Activated effector memory CD4-positive, alpha-beta T cell treated with anti-CD3 and anti-CD28 coated beads, Interleukin-2, amount 50 U/mL, for 16 hours (primary cell): ENCODE measurements at regions not wholly inside any gene's neighbourhood (a gene's known extent, or its start where the extent isn't known, plus 50 kb on each side); places are given as distances from the start of the nearest gene placed in this dataset.
"Not testable (repeated sequence)": the region's sequence is repeated elsewhere in the genome, so short reads cannot be mapped to it uniquely, and the experiment has no call there.

Source experiments
- DNase-seq: peaks from one replicate; pipeline ENCODE4 v3.0.0-alpha.2; 2020

DNA sequence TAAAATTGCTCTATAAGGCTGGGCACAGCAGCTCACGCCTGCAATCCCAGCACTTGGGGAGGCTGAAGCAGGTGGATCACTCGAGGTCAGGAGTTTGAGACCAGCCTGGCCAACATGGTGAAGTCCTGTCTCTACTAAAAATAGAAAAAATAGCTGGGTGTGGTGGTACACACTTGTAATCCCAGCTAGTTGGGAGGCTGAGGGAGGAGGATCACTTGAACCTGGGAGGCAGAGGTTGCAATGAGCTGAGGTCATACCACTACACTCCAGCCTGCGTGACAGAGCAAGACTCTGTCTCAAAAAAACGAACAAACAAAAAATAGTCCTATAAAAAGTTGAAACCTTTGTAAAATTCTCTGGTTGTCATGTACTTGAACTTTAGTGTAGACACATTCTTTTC, 93.0 kb upstream of the KIF26B start:
- not testable (repeated sequence) for DNase-seq

DNA sequence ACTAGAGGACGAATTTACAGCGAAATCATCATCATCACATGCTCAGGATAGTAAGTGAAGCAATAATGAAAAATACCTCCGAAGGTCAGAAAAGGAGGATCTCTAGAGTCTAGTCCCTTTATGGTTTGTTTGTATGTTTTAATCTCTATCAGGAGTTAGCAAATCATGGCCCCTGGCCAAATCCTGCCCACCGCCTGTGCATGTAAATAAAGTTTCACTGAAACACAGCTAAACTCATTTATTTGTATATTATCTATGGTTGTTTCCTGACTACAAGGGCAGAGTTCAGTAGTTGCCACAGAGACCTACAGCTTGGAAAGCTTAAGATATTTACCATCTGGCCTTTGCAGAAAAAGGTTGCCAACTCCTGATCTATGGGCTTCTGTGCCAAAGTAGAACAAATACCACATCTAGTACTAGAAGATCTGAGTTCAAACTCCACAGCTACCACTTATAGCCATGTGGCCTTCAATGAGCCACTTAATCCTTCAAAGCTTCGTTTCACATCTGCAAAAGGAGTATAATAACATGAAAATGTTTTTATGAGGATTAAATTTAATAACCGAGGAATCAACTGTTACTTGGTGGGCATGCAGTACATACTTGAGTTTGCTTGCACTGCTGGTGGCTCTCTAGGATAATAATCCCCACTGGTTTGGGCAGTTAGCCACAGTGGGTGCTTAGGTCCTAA, 94.0 kb upstream of the KIF26B start:
- DNase-seq = no peak

- no peak for DNase-seq
Observed at GRCh38 chr1:245059806-245060424, 94.9 kb upstream of the KIF26B start.

- no peak for DNase-seq
Observed at GRCh38 chr1:245058882-245059281, 95.9 kb upstream of the KIF26B start.

DNA sequence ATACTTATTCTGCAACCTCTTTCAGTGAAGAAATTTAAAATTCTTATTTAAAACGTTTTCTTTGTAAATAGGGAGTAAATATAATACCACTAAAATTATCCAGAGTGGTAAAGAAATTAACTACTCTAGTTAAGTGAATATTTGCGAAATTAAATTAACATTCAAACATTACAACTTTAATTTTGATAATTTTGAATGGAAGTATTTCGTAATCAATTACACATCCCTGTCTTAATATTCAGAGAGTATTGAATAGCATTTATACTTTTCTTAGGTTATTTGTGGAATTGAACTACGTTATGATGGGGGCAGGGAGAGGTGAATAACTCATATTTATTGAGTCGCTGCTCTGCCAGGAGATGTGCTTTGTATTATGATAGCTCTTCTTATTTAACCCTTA, 96.3 kb upstream of the KIF26B start:
- no peak for DNase-seq

GRCh38 chr1:245056913-245057312, 97.9 kb upstream of the KIF26B start:
- DNase-seq = no peak

GRCh38 chr1:245056296-245056695, 98.5 kb upstream of the KIF26B start:
- not testable (repeated sequence) for DNase-seq

DNA sequence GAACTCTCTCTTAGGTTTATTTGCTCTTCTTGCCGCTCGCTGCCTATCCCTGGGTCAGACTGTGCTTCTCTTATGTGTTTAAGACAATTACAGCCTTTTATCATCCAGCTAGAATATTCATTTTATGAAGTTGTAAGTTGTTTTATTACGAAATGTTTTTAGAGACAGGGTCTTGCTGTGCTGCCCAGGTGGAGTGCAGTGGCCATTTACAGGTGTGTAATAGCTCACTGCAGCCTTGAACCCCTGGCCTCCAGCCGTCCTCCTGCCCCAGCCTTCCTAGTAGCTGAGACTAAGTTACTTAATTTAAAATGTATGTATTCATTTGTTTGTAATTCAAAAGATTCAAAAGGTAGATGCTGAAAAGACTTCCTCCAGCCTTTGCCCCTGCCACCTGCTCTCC, 99.0 kb upstream of the KIF26B start:
- no peak for DNase-seq

DNA sequence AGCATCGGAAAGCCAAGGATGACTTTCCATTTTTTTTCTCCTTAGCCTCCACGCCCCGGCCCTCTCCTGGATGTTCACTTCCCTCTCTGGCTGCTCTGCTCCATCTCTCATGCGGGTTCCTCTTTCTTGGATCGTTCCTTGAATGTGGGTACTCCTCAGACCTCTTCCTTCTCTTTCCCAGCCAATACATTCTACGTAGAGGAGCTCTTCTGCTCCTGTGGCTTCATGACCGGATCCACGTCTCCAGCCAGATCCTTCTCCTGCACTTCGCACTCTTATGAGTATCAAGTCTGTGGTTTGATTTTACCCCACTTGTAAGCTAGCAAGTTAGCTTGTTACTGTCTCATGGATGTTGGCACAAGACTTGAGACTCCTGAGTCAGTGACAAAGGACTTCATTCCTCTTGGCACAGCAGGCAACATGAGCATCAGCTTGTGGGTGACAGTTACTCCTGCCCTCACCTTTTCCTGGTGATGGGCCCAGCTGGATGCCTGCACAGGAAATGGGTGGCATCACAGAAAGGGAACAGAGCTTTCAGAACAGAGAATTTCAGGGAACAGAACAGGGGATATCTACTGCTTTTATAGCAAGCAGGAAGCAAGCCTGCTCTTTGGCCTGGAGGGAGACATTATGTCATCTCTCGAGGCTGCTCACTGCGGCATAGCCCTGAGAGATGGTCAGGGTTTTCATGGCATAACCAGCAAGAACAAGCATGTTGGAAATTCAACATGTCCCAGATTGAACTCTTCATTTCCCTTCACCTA, 100.1 kb upstream of the KIF26B start:
- no peak for DNase-seq

DNA sequence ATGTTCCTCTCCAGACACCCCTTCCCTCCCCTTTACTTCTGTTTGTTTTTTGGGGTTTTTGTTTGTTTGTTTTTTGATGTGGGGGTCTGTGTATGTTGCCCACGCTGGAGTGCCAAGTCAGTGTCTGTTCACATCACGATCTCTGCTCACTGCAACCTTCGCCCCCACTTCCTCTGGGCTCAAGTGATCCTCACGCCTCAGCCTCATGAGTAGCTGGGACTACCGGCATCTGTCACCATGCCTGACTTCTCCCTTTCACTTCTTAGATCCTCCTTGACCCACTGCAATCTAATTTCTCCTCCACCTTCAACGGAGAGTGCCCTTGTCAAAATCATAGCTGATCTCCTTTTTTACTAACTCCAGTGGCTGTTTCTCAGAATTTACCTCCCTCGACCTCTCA, 100.7 kb upstream of the KIF26B start:
- DNase-seq = no peak

DNA sequence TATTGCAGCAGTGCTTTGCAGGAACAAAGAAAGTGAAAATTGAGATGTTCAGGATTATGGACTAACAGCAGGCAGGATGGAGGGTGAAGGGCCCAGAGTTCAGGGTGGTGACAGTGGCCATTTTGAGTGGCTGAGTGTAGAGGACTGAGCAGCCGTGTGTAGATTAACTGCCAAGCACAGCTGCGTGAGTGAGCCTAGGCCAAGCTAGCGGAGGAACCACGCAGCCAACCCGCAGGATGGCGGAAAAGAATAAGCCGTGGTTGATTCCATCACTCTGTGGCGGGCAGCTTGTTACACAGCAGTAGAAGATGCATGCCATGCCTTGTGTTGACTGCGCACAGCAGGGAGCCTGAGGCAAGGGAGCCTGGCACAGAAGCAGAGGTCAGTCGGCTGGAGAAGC, 102.5 kb upstream of the KIF26B start:
- DNase-seq = no peak

DNA sequence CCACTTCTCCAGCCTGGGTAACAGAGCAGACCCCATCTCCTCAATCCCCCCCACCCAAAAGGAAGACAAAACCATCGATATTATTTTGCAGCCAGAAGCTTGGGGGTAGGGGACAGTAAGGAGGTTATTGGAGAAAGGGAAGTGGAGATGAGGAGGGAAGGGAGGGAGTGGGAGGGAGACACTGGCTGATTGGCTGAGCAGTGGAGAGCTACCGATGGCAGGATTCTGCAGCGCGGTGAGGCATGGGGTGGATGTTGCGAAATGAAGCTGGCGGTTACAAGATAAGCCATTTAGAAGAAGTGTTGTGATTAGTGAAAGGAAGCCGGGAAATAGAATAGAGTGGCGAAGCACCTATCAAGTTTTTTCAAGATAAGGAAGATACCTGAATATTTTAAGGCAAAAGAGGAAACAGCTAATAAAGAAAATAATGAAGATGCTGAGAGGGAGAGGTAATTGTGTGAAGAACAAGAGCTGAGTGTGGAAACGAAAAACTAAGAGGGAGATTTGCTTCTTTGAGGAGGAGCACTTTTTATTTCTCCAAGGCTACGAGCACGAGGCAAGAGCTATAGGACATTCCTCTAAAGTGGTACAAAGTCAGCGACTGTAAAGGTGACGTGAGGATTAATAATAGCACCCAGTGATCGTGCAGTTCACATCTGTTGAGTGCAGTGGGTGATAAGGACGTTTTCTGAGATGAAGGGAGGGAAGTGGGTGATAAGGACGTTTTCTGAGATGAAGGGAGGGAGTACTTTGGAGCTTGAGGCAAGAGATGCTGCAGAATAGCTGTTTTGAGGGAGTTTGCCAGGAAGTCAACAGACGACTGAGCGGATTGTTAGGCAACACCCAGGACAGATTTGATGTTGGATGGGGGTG, 103.2 kb upstream of the KIF26B start:
- DNase-seq = no peak

DNA sequence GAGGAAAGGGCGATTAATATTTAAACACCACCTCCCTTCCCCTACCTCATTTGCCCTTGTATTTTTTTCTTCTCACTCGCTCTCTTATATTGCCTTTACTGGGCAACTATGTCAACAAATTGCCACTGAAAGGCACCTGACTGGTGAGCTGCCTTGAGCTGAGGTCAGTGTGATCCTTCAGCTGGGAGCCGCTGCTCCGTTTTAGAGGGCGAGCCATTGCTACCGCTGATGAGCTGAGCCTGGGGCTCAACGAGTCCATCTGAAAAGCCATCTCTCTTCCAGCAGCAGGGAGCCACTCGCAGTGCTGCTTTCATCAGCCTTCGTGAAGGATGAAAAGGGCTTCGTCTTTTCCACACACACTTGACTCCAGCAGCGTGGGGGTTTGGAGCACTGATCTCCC, 108.0 kb upstream of the KIF26B start:
- no peak for DNase-seq

DNA sequence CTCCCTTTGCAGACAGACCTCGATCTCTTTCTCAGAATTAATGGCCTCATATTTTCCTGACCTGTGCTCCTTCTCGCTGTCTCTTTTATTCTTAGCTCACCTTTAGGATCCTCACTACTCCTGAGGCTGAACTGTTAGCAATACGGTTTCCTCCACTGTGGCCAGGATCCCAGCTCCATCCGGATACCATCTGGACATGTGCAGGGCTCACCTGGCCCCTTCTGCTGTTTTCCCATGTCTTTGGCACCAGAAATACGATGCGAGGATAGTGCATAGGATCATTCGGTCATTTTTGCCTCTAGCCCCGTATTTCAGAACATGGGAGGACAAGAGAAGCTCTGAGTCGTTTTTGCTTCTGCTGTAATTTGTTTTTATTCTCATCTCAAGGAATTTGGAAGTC, 108.5 kb upstream of the KIF26B start:
- DNase-seq = no peak

GRCh38 chr1:245045087-245045881, 109.5 kb upstream of the KIF26B start:
- no peak for DNase-seq

GRCh38 chr1:245043611-245043940, 111.2 kb upstream of the KIF26B start:
- no peak for DNase-seq

DNA sequence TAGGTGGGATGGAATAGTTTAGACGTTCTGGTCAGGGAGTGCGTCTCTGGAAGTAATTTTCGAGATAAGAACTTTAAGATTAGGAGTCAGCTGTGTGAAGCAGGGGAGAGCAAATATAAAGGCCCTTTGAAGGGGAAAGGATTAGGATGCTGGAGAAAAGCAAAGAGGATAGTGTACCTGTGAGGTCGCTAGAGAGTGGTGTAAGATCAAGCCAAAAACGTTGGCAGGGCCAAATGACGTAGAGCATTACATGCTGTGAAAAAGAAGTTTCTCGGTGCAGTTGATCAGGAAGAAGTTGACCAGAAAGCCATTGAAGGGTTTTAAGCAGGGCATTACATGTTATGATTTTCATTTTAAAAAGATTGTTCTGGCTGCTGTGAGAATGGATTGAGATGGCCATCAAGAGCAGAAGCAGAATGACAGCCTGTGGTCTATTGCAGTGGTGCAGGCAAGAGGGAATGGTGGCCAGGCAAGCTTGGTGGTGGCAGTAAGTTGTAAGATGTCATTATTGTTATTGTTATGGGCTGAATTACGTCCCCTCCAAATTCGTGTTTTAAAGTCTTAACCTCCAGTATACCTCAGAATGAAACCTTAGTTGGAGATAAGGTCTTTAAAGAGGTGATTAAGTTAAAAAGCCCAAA, 113.6 kb upstream of the KIF26B start:
- DNase-seq = no peak

DNA sequence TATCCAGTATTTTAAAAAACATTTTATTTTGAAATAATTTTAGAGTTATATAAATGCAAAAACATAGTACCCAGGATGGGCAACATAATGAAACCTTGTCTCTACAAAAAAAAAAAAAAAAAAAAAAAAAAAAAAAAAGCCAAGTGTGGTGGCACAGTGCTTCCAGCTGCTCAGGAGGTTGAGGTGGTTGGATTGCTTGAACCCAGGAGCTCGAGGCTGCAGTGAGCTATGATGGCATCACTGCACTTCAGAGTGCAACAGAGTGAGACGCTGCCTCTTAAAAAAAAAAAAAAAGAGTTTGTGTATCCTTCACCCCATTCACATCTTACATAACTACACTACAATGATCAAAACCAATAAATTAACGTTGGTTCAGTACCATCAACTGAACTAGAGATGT, 115.6 kb upstream of the KIF26B start:
- no peak for DNase-seq

GRCh38 chr1:245036102-245036501, 118.7 kb upstream of the KIF26B start:
- no peak for DNase-seq

DNA sequence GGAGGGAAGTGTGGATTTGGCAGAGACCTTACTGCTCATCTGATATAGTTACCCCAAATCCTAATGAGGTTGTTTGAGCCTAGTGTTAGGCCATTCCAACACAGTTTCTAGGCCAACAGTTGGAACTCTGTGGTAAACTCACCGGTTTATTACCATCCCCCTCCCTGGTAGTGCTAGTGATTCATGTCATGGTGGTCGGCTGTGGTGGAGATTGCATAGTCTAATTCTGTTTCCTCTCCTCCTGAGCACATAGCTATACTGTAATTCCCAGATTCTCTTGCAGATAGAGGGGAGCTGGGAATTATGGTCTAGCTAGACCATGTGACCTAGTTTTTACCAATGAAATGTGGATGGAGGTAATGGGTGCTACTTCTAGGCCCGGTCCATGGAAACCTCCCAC, 123.7 kb upstream of the KIF26B start:
- no peak for DNase-seq

GRCh38 chr1:245026247-245026646, 128.5 kb upstream of the KIF26B start:
- no peak for DNase-seq

DNA sequence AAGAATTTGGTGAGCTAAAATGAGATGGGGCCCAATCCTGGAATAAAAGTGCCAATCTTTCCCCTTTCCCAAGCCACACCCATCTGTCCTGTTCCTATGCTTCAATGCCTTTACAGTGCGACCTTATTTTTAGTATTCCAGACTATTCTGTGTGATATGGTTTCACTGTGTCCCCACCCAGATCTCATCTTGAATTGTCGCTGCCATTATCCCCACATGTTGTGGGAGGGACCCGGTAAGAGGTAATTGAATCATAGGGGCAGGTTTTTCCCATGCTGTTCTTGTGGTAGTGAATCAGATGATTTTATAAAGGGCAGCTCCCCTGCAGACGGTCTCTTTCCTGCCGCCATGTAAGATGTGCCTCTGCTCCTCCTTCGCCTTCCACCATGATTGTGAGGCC, 129.3 kb upstream of the KIF26B start:
- no peak for DNase-seq
